ENCODE measurements at regions not wholly inside any gene's neighbourhood (a gene's known extent, or its start where the extent isn't known, plus 50 kb on each side); places are given as distances from the start of the nearest gene placed in this dataset.

- no peak for TF ChIP-seq CTCF (IDR thresholded peaks at IDR 0.05)
- TF ChIP-seq POLR2A (IDR thresholded peaks at IDR 0.05), result no peak
These were observed 52.8 kb upstream of the DGKG start for GRCh38 chr3:186414735-186415419.

Data from testis (tissue), 2 donors.